D341Med (cell line): ENCODE measurements at regions not wholly inside any gene's neighbourhood (a gene's known extent, or its start where the extent isn't known, plus 50 kb on each side); places are given as distances from the start of the nearest gene placed in this dataset.

Source experiments
- DNase-seq: peaks from one replicate; pipeline ENCODE4 v3.0.0; 2012; ENCODE audit warnings: low spot score

DNA sequence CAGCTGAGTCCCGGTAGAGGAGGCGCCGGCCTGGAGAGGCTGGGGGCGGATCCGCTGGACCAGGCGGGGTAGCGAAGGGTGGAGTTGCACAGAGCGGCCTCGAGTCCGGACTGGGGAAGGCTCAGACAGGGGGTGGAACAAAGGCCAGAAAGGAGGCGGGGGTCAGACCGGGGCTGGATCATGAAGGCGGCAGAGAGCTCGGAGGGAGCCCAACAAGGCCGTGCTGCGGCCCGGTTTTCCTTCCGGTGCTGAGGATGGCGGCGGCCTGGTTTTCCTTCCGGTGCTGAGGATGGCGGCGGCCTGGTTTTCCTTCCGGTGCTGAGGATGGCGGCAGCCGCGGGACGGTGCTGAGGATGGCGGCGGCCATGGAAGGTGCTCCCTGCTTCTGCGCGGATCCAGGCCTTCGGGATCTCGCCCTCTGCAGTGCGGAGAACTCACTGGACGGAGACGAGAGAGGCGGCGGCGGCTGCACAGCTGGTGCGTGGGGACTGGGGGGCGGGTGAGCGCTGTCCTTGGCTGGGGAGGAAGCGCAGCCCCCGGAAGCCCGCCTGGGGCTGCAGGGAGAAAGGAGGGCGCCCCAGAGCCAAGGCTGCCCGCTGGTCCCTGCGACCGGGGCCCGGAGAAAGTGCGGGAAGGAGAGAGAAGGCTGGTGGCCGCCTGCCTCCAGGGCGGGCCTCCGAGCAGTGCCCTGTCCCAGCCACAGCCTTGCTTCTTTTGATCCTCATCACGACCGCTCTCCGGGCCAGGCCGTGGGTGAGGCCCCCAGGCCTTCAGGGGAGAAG is 350.4 kb upstream of the B3GAT1 start:
- DNase-seq, result no peak

DNA sequence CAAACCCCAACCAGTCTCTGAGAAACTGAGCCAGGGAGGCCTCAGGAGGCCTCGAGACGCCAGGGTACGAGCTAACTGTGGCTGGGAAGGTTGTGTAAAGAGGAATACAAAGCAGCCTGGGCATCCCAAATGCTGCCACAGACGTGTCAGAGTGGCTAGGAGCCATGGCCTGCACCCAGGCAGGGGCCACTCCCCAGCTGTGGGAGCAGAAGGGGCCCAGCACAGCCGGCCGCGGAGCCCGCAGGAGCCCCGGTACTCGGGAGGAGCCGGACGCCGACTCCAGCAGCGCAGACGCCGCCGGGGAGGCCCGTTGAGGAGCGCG is 349.8 kb upstream of the B3GAT1 start:
- peak; percentile 40 for DNase-seq

DNA sequence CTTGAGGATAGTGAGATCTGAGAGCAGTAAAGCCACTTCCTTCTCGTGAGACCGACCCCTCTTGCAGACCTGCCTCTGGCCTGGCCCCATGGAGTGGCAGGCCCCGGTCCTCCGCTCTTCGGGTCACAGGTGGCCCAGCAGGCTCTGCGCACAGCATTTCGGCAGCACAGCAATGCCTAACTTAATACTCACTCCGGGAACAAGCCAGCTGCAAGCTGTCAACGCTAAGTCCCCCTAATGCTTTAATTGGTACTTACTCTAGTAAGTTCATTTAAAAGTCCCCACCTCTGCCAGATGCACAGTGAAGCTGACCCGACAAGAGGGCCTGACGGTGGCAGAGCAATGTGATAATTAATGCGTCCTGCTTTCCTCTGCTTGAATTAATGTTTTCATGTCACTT is 349.3 kb upstream of the B3GAT1 start:
- peak; percentile 83 for DNase-seq

DNA sequence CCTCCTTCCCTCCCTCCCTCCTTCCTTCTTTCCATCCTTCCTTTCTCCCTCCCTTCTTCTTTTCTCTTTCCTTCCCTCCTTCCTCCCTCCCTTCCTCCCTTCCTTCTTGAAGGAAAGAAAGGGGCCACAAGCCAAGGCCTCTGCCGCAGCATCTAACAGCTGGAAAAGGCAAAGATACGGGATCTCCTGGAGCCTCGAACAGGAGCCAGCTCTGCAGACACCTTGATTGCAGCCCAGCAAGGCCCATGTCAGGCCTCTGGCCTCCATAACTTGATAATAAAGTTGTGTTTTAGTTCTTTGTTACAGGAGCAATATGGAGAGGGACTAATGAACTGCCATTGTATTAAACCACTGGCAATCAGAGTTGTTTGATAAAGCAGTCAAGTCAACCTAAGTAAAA is 348.9 kb upstream of the B3GAT1 start:
- no peak for DNase-seq

DNA sequence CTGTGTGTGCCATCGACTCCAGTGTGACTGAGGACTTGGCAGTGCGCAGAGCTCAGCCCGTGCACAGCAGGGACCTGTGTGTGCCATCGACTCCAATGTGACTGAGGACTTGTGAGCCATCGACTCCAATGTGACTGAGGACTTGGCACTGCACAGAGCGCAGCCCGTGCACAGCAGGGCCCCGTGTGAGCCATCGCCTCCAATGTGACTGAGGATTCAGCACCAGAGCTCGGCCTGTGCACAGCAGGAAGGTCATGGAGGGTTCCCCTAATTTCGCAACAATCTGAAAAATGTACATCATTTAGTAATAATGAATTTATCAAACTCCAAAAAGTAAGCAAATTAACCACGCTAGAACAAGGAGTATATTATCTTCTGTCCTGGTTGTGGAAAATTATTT is 348.3 kb upstream of the B3GAT1 start:
- no peak for DNase-seq

DNA sequence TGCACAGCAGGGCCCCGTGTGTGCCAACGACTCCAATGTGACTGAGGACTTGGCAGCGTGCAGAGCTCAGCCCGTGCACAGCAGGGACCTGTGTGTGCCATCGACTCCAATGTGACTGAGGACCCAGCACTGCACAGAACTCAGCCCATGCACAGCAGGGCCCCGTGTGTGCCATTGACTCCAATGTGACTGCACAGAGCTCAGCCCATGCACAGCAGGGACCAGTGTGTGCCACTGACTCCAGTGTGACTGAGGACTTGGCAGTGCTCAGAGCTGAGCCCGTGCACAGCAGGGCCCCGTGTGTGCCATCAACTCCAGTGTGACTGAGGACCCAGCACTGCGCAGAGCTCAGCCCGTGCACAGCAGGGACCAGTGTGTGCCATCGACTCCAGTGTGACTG is 347.8 kb upstream of the B3GAT1 start:
- DNase-seq, result no peak

DNA sequence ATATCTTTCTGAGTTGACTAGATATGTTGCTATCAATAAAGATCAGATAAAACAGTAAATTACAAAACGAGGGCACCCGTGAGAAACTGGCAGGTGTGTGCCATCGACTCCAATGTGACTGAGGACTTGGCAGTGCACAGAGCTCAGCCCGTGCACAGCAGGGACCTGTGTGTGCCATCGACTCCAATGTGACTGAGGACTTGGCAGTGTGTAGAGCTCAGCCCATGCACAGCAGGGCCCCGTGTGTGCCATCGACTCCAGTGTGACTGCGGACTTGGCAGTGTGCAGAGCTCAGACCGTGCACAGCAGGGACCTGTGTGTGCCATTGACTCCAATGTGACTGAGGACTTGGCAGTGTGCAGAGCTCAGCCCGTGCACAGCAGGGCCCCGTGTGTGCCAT is 347.2 kb upstream of the B3GAT1 start:
- peak; percentile 2 for DNase-seq

DNA sequence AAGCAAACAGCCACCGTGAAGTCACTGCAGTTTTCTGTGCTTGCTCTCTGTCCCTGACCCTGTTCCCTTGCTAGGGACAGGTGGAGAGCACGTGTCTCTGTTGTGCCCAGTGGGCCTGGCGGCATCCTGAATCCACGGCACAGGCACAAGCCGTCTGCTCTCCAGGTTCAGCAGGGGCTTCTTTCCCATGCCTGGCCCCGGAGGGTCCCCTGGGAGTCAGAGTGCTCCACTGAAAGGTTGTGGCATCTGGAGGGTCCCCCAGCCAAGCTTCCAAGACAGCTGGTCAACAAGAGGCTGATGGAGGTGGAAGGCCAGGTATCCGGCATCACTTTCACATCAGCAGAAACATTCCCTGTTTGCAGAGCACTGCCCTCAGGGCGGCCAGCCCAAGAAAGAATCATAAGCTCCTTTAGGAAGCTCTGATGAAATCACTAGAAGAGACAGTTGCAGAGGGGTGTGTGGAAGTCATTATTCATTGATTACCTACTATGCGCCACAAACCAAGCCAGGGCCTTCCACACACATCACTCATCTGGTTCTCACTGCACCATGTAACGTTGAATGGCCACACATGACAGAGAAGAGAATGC is 346.4 kb upstream of the B3GAT1 start:
- no peak for DNase-seq

DNA sequence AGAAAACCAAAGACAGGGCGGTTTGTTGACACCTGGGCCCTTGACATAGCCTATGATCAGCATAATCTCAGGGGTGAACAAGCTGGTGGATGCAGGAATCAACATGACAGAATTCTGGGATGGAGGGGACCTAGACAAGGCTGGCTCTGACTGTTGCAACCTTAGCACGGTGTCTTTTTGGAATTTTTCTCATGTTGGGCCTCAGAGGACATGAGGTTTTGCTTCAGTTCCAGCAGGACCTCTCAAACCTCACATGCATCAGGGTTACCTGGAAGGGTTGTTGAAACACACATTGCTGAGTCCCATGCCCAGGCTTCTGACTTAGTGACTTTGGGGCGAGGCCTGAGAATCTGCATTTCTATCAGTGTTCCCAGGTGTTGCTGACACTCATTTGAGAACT is 345.6 kb upstream of the B3GAT1 start:
- DNase-seq, result no peak

DNA sequence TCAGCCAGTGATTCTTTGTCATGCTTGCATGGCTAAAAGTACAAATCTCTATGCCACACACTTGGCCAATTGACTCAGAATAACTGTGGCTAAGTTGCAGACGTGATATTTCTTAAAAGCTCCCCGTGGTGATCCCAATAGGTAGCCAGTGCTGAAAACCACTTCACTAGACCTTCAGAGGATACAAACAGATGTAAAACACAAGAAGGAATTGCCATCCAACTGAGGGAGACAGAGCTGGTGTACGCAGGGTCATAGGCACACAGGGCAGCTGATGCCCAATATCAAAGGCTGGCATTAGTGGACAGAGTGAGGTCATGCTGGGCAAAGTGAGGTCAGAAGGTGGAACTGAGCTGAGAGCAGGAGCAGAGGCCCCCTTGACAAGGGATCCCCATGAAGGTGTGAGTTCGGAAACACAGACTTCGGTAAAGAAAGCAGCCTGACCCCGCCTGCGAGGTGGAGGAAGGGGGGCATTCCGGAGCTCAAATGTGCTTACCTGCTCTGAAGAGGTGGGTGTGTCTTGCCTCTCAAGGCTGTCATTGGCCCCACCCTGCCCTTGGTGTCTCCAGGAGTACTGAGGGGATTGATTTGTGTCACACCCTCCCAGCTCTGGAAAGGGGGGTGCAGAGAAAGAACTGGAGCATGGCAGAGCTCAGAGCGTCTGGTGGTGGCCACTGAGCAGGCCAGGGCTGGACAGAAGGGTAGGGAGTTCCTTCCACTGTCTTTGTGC is 344.9 kb upstream of the B3GAT1 start:
- DNase-seq, result no peak

DNA sequence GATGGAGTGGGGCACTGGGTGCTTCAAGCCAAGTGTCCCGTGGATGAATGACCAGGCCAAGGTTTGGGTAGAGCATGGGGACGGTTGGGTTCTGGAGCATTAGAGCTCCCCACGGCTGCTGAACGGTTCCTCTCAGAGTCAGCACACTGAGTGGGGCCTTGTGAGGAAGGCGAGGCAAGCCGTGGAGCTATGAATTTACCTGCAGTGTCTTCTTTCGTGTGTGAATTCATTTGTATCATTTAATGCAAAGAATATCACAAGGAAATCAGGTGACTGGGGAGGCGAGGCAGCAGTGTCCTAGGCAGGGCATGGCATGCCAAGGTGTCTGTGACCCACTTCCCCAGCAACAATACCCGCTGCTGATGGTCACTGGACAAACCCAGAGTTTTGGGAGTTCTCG is 343.5 kb upstream of the B3GAT1 start:
- DNase-seq, result no peak

DNA sequence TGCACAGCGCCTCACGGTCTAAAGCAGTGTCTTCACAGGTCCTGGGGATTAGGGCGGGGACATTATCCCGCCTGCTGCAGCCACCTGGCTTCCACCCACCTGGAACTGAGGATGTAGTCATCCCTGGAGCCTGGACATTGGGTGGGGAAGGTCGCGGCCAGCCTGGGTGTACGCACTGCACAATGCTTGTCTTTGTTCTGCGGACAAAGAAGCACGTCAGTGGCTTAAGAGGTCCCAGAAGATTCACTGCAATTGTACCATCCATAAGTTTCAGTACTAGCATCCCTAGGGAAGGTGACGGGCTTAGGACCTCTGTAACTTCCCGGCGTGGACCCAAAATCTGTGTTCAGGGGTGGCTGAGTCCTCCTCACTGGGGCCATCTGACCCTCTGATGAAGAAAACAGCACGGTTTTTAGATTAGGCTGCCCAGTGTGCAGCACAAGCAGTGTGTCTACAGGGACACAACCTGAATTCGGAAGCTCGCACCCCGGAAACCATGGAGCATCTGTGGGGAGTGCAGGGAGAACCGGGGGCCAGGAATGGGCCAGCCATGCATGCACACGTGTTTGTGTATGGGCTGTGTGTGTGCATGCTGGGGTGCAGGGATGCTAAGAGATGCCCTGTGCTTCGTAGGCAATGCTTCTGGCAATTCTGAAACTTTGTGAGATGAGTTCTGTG is 342.6 kb upstream of the B3GAT1 start:
- peak; percentile 1 for DNase-seq

DNA sequence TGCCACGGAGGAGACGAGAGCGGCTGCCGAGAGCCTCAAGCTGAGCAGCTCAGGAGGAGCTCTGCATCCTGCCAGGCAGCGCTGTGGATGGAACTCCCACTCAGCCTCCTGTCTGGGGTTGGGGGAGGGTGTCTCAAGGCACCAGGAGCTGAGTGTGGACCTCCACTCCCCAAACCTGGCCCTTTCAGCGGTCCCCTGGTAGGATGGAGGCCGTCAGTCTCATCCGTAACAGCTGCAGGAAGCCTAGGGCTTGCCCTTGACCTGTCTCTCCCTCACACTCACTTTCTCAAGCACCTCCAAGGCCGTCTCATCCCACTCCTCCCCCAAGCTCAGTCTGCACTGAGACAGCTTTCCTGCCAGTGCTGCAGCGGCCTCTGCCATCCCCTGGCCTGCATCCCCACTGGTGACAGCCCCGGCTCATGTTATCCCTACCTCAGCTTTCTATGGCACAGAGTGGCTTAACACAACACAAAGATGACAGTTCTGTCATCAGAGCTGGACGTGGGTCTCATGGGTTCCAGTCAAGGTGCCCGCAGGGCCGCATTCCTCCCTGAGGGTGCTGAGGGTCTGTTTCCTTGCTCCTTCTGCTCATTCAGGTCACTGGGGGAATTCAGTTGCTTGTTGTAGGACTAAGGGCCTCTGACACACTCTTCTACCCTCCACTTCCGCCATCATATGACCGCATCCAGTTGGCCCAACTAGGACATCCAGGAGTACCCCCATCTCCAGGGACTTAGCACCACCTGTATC is 341.9 kb upstream of the B3GAT1 start:
- peak; percentile 10 for DNase-seq

DNA sequence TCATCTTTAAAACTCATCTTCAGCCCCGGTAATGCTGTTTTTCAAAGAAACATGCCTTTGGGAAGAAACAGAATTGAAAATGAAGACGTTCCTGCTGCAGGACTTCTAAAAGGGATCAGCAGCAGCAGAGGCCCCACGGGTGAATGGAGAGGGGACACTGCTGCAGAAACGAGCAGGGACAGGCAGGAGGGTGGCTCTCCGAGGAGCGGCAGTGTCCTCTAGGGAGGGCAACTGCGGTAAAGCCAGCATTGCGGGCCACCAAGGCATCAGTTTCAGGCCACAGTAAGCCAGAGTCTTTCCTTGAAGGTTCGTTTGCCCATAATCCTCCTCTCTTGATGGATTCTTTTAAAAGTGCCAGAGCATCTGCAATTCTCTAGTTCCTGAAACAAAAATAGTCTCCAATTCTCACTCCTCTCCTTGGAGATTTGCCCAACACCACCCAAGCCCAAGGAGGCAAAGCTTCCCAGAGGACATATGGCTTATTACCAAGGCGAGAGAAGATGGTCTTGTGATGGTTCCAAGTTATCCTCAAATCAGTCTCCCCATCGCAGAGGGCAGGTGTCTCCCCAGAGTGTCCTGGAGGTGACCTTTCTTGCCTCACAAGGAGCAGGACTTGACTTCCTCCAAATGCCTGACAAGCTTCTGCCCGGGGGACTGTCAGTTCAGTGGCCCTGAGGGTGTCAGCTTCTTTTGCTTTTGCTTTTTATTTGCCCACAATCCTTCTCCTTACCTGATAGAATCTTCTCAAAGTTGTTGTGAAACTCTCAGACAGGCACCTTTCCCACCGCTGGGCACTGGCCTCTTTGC is 341.1 kb upstream of the B3GAT1 start:
- peak; percentile 4 for DNase-seq

DNA sequence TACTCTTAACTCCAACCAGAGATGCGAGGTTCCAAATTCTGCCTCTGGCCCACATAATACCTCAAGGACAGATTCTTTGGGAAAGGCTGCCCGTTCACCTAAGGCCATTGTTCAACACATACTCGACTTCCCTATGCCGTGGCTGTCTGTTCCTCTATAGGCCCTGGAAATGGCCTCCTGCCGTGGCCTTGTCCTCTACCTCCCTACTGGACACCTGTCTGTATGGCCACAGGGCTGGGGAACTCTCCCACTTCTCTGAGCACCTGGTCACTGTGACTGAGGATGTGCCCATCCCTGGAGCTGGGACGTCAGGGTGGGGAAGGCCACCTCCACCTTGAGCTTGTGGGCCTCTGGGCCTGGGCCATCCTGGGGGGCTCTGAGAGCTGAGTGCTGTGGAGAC is 340.5 kb upstream of the B3GAT1 start:
- no peak for DNase-seq

DNA sequence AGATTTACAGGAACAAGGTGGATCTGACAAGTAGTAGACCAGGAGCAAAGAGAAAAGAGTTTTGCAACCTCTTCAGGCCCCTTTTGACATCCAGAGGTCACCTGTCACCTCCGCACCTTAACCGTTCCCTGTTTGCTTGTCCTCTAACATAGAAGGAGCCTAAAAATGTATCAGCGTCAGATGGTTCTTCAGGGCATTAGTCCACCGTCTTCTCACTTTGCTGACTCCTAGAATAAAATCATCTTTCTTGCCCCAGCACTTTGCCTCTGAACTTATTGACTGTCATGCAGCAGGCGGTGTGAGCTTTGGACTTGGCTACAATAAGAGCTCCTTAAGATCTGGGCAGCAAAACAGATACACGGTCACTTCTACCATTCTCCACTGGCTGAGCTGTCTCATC is 339.7 kb upstream of the B3GAT1 start:
- peak; percentile 2 for DNase-seq

DNA sequence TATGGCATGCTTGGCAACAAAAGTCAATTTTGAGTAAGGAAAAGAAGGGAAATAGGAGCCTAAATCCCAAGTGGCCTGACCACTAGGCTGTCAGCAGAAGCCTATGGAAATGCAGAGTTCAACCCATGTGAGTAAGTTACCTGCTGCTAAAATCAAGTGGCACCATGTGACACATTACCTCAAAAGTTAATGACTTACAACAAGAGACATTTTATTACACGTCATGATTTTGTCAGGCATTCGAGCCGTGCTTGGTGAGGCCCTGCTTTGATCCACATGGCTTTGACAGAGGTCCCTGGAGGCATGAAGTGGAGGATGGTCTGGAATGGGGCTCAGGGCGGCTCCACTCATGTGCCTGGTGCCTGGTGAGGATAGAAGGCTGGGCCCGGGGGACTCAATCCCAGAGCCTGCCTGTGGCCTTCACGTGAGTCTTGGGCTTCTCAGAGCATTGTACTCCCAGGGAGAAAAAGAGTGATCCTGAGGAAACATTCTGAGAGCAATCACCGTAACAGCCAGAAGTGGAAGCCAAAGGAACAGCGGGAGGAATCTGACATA is 339.1 kb upstream of the B3GAT1 start:
- peak; percentile 14 for DNase-seq

DNA sequence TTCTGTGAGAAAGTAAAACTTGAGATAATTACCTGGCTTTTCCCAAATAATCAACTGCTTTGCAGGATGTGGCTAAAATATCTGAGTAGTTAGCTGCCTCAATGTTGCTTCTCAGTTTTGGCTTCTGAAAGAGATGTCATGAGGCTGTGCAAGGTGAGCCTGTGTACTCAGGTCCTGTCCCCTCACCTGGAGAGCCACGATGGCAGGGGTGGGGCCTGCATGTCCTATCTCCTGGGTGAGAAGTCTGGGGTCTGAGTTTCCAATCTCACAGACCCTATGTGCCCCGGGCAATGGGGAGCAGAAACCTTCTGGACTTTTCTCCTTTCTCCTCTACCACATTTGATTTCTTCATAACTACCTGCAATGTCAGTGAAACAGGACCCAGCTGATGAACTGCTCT is 338.6 kb upstream of the B3GAT1 start:
- peak; percentile 8 for DNase-seq

DNA sequence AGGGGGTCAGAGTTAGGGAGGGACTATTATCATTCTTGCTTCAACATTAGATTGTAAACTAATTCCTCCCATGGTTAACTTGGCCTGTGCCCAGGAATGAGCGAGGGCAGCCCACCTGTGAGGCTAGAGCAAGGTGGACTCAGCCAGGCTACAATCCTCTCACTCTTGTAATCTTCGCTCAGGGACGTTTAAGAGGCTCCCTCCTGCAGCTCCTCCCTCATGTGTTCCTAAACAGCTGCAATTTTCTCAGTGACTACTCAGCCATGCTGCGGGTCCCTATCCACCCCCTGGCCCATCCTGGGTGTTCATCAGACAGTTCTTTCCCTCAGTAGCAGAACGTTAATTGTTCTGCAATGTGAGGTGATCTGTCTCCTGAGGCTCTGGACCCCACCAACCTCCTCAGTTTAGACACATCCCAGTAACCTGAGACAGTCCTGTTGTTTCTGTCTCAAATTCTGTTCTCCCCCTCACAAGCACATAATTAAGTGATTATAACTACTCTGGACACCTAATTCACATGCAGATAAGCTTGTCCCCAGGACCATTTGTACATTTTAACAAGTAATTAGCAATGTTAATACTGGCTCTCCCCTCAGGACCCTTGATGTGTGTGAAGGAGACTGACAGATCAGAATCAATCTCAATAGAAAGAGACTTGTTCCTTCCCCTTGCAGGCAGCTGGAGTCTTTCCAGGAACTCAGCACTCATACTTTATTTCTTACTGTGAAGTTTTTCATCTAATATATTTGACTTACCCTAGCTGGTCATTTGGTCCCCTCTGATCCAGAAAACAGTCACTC is 337.2 kb upstream of the B3GAT1 start:
- no peak for DNase-seq

DNA sequence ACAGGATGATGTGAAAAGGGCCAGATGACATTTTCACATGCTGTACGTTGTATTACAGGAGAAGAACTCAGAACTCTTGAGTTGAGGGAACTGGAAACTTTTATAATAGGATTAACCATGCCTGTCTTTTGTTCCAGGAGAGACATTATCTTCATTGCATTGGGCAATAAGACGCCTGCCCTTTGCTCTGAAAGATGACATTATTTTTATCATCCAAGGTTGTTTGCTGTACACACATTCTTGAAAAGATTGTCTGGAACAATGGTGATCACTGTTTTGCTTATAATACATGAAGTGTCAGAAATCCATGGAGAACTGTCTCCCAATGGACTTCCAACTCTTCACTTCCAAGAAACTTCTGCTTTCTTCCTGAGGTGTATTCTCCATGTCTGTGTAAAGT is 334.6 kb upstream of the B3GAT1 start:
- DNase-seq, result no peak
